Trophoblast cell (in vitro differentiated cells and primary cell): ENCODE measurements at regions not wholly inside any gene's neighbourhood (a gene's known extent, or its start where the extent isn't known, plus 50 kb on each side); places are given as distances from the start of the nearest gene placed in this dataset.

Experiments
- DNase-seq, 2 donors: peaks; one replicate each; pipeline ENCODE4 v3.0.0-alpha.2; 2016
- H2AFZ ChIP-seq: 2 replicates; pipeline ENCODE4 v1.6.1; 2013; ENCODE audit warnings: low read length, moderate library complexity, mild to moderate bottlenecking; ENCODE audit not compliant: insufficient read depth, poor library complexity
- H2AK5ac ChIP-seq: 2 replicates; pipeline ENCODE4 v1.6.1; 2013; ENCODE audit warnings: mild to moderate bottlenecking, low read length
- H2BK120ac ChIP-seq: 2 replicates; pipeline ENCODE4 v1.6.1; 2013; ENCODE audit warnings: low read length, mild to moderate bottlenecking, moderate library complexity; ENCODE audit not compliant: insufficient read depth, poor library complexity
- H2BK12ac ChIP-seq: 2 replicates; pipeline ENCODE4 v1.6.1; 2013; ENCODE audit warnings: mild to moderate bottlenecking, low read length, moderate library complexity
- H2BK5ac ChIP-seq: 2 replicates; pipeline ENCODE4 v1.6.1; 2013; ENCODE audit warnings: low read length, low read depth, moderate library complexity, mild to moderate bottlenecking; ENCODE audit not compliant: poor library complexity
- H3K14ac ChIP-seq: 2 replicates; pipeline ENCODE4 v1.6.1; 2013; ENCODE audit warnings: mild to moderate bottlenecking, low read length
- H3K18ac ChIP-seq: 2 replicates; pipeline ENCODE4 v1.6.1; 2013; ENCODE audit warnings: mild to moderate bottlenecking, low read length
- H3K23ac ChIP-seq: 2 replicates; pipeline ENCODE4 v1.6.1; 2013; ENCODE audit warnings: low read length
- H3K27ac ChIP-seq: 2 replicates; pipeline ENCODE4 v1.5.1; 2013; ENCODE audit warnings: low read depth, mild to moderate bottlenecking, inconsistent platforms, low read length, moderate library complexity
- H3K27me3 ChIP-seq: 2 replicates; pipeline ENCODE4 v1.6.1; 2013; ENCODE audit warnings: inconsistent platforms, mild to moderate bottlenecking, low read length, moderate library complexity; ENCODE audit not compliant: insufficient read depth
- H3K36me3 ChIP-seq, 2 experiments: 1 replicate in 1 of 2; 2 replicates in 1 of 2; pipeline ENCODE4 v1.6.1; 2013; ENCODE audit warnings: low read length in 2 of 2, mild to moderate bottlenecking in 2 of 2, moderate library complexity in 1 of 2; ENCODE audit not compliant: insufficient read depth in 2 of 2, control insufficient read depth in 1 of 2
- H3K4ac ChIP-seq: 2 replicates; pipeline ENCODE4 v1.6.1; 2013; ENCODE audit warnings: low read depth, mild to moderate bottlenecking, low read length, moderate library complexity
- H3K4me1 ChIP-seq, 2 experiments: 1 replicate in 1 of 2; 2 replicates in 1 of 2; pipeline ENCODE4 v1.6.1; 2013; ENCODE audit warnings: low read length in 2 of 2, mild to moderate bottlenecking in 2 of 2, moderate library complexity in 1 of 2; ENCODE audit not compliant: insufficient read depth in 2 of 2, control insufficient read depth in 1 of 2
- H3K4me2 ChIP-seq: 2 replicates; pipeline ENCODE4 v1.6.1; 2013; ENCODE audit warnings: inconsistent platforms, mild to moderate bottlenecking, low read length, moderate library complexity
- H3K4me3 ChIP-seq: 2 replicates; pipeline ENCODE4 v1.5.1; 2013; ENCODE audit warnings: mild to moderate bottlenecking, low read depth, low read length, inconsistent platforms
- H3K79me1 ChIP-seq: one replicate; pipeline ENCODE4 v1.6.1; 2013; ENCODE audit warnings: low read length
- H3K79me2 ChIP-seq: 2 replicates; pipeline ENCODE4 v1.6.1; 2013; ENCODE audit warnings: low read length, mild to moderate bottlenecking; ENCODE audit not compliant: control insufficient read depth, insufficient read depth, poor library complexity
- H3K9ac ChIP-seq: 2 replicates; pipeline ENCODE4 v1.6.1; 2013; ENCODE audit warnings: mild to moderate bottlenecking, low read length
- H3K9me3 ChIP-seq: 2 replicates; pipeline ENCODE4 v1.6.1; 2013; ENCODE audit warnings: low read depth, mild to moderate bottlenecking, control low read depth, inconsistent platforms, low read length; ENCODE audit not compliant: insufficient read depth
- H4K12ac ChIP-seq: 2 replicates; pipeline ENCODE4 v1.6.1; 2013; ENCODE audit warnings: low read depth, mild to moderate bottlenecking, low read length, moderate library complexity
- H4K8ac ChIP-seq: 2 replicates; pipeline ENCODE4 v1.6.1; 2013; ENCODE audit warnings: low read depth, mild to moderate bottlenecking, low read length, moderate library complexity
- H4K91ac ChIP-seq: one replicate; pipeline ENCODE4 v1.6.1; 2013; ENCODE audit warnings: low read depth, mild to moderate bottlenecking, low read length, moderate library complexity
- WGBS: extraction: QIAGEN DNeasy Blood & Tissue Kit; methylation state at CpG from one replicate; pipeline ENCODE4 v1.1.7; 2013; ENCODE audit warnings: missing lambda C conversion rate; ENCODE audit not compliant: insufficient read length, insufficient coverage; ENCODE audit errors: extremely low coverage; 5-methylcytosine and 5-hydroxymethylcytosine counted together

DNA sequence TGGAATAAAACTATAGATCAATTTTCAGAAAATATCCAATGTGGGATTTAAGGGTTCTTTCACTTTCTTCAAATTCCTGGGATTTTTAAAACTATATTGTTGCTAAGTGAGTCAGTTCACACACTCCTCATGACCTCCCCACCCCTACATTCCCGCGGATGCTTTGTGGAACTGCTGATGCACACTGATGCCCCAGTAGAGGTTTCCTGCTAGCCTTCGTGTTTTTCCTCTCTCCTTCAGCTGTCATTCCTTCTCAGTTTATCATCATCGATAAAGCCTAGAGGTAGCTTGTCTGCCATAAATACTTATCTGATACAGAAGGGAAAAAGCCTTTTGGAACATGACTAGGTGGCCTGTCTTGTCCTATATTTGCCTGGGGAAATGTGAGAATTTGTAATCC is 67.4 kb upstream of the GALNT5 start:
- no peaks in the 10 kb centered on the region for H3K79me1 ChIP-seq
- no CpG with 5 or more reads among the region's 4 CpGs for WGBS
- no peaks in the 10 kb centered on the region for H3K79me2 ChIP-seq
- no peak overlapping the region for H3K14ac ChIP-seq
- no peaks in the 10 kb centered on the region for H3K4me1 ChIP-seq
- peak; percentile 37 to 69 for DNase-seq
- no peak overlapping the region for H4K12ac ChIP-seq
- no peak overlapping the region for H3K18ac ChIP-seq
- no peak overlapping the region for H3K4me3 ChIP-seq
- H2BK120ac ChIP-seq: no peak overlapping the region
- H2AFZ ChIP-seq: no peak overlapping the region
- H3K4me2 ChIP-seq: no peak overlapping the region
- H2AK5ac ChIP-seq: no peak overlapping the region
- H3K9ac ChIP-seq: no peak overlapping the region
- no peaks in the 10 kb centered on the region for H3K27me3 ChIP-seq
- H3K4ac ChIP-seq: no peak overlapping the region
- no peak overlapping the region for H2BK5ac ChIP-seq
- H4K8ac ChIP-seq: no peak overlapping the region
- H4K91ac ChIP-seq: no peak overlapping the region
- no peak overlapping the region for H3K27ac ChIP-seq
- no peaks in the 10 kb centered on the region for H3K36me3 ChIP-seq
- no peak overlapping the region for H2BK12ac ChIP-seq
- no peaks in the 10 kb centered on the region for H3K9me3 ChIP-seq
- no peak overlapping the region for H3K23ac ChIP-seq

DNA sequence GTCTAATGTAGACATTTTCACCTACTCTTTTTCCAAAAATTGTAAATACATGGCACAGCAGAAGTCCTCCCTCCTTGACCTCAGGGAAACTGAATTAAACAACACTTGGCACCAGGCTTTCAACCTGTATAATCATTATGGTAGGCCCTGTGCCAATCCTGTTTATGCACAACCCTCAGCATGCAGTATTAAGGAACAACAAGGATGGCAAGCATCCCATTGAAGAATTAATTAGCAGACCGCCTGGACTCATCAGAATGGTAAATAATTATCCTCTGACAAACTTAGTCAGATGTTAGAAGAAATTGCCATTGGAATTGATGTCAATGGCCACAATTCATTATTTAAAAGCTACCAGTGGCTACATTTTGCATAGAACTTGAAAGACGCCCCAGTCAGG is 66.3 kb upstream of the GALNT5 start:
- Histone ChIP-seq H2BK120ac (no peak overlapping the region), H4K12ac (no peak overlapping the region), H3K79me1 (no peaks in the 10 kb centered on the region), H3K36me3 (no peaks in the 10 kb centered on the region), H2AK5ac (no peak overlapping the region), H3K14ac (no peak overlapping the region), H3K23ac (no peak overlapping the region), H4K91ac (no peak overlapping the region), H2AFZ (no peak overlapping the region), H3K27me3 (no peaks in the 10 kb centered on the region), H3K9ac (no peak overlapping the region), H3K79me2 (no peaks in the 10 kb centered on the region), H3K27ac (no peak overlapping the region), H3K9me3 (no peaks in the 10 kb centered on the region), H2BK5ac (no peak overlapping the region), H3K4me2 (no peak overlapping the region), H2BK12ac (no peak overlapping the region), H3K4ac (no peak overlapping the region), H3K4me1 (no peaks in the 10 kb centered on the region), H3K18ac (no peak overlapping the region), H4K8ac (no peak overlapping the region), H3K4me3 (no peak overlapping the region)
- no CpG with 5 or more reads among the region's 2 CpGs for WGBS
- DNase-seq: no peak

DNA sequence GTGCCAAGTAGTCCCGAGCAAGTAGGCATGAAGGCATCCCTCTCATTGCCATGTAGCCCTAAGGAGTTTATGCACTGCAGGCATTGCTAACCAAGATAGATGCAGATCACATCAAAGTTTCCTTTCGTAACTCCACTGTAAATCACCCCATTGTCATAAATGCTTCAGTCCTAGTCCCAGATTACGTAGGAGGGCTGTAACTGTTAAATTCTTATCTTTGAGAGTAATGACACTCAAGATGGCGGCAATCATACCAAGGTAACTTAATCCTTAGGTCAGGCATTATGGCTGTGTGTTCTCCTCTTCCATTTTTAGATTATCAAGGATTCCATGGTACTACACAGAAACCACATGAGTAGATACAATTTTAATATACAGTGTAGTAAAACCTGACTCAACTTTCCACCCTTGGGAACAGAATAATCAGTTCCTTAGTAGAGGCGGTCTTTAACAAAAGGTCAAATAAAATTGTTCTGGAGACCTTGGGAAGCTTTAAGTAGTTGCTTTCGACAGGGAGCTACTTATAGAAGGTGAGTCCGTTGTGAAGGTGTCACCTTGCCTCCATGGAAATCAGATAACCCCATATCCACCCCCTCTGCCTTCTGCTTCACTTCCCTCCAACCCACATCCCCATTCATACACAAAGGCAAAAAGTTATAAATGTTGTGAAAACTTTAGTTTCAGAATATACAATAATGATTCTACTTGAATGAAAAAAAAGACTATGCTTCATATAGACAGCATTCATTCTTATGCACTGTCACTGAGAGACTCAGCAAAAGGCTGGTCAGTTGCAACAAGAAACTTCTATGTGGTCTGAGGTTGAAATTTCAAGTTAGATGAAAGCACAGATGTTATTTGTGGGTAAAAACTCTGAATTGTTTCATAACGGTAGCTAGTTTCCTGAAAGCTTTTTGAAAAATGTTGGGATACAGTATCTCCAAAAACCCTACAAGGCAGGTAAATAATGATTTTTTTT is 64.8 kb upstream of the GALNT5 start:
- H2BK12ac ChIP-seq: no peak overlapping the region
- no peak overlapping the region for H3K4ac ChIP-seq
- no peak overlapping the region for H2BK120ac ChIP-seq
- no peaks in the 10 kb centered on the region for H3K36me3 ChIP-seq
- H2AFZ ChIP-seq: no peak overlapping the region
- H3K18ac ChIP-seq: no peak overlapping the region
- H3K14ac ChIP-seq: no peak overlapping the region
- H3K79me2 ChIP-seq: no peaks in the 10 kb centered on the region
- no peak overlapping the region for H3K4me3 ChIP-seq
- H3K27ac ChIP-seq: no peak overlapping the region
- H4K91ac ChIP-seq: no peak overlapping the region
- no peak overlapping the region for H3K23ac ChIP-seq
- no peak overlapping the region for H3K4me2 ChIP-seq
- H2AK5ac ChIP-seq: no peak overlapping the region
- no peak overlapping the region for H2BK5ac ChIP-seq
- no peak overlapping the region for H4K8ac ChIP-seq
- H3K9ac ChIP-seq: no peak overlapping the region
- no peak overlapping the region for H4K12ac ChIP-seq
- no peaks in the 10 kb centered on the region for H3K4me1 ChIP-seq
- H3K27me3 ChIP-seq: no peaks in the 10 kb centered on the region
- WGBS: no CpG with 5 or more reads among the region's 8 CpGs
- no peaks in the 10 kb centered on the region for H3K9me3 ChIP-seq
- no peak for DNase-seq
- H3K79me1 ChIP-seq: no peaks in the 10 kb centered on the region

DNA sequence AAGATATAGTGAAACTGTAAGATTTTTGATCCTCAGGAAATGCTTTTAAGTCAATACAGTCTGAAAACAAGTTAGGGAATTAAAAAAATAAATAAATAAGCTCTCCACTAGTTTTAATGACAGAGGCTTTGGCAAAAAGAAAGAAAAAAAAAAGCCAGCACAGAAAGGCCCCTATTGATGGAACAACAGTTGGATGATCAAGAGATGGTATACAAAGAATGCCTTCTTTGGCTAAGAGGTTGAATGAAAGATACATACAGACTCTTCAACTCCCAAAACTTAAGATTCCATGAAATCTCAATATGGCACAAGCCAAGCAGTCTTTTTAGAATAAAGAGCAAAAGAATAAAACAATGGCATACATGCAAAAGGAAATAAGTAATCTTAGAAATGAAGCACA is 64.0 kb upstream of the GALNT5 start:
- Histone ChIP-seq H3K4me2 (no peak overlapping the region), H4K91ac (no peak overlapping the region), H3K4me3 (no peak overlapping the region), H3K79me2 (no peaks in the 10 kb centered on the region), H3K36me3 (no peaks in the 10 kb centered on the region), H3K14ac (no peak overlapping the region), H2AFZ (no peak overlapping the region), H4K8ac (no peak overlapping the region), H2BK5ac (no peak overlapping the region), H3K79me1 (no peaks in the 10 kb centered on the region), H3K9ac (no peak overlapping the region), H4K12ac (no peak overlapping the region), H3K27ac (no peak overlapping the region), H3K4ac (no peak overlapping the region), H3K27me3 (no peaks in the 10 kb centered on the region), H3K18ac (no peak overlapping the region), H2BK12ac (no peak overlapping the region), H2BK120ac (no peak overlapping the region), H3K4me1 (no peaks in the 10 kb centered on the region), H2AK5ac (no peak overlapping the region), H3K9me3 (no peaks in the 10 kb centered on the region), H3K23ac (no peak overlapping the region)
- no peak for DNase-seq
